Right cardiac atrium (tissue), 5 donors: ENCODE measurements at regions not wholly inside any gene's neighbourhood (a gene's known extent, or its start where the extent isn't known, plus 50 kb on each side); places are given as distances from the start of the nearest gene placed in this dataset.

ENCODE experiments used
- ATAC-seq, 2 donors: fragments of 200-7000 bp; cut with Tn5 transposase; one replicate each; pipeline versions ENCODE4 v1.8.0 to v1.9.1; 2020; ENCODE audit warnings: moderate library complexity in 2 of 2, mild to moderate bottlenecking in 1 of 2
- DNase-seq, 3 donors: peaks; one replicate each; pipeline ENCODE4 v3.0.0-alpha.2; 2020
- H3K27ac ChIP-seq: one replicate; pipeline ENCODE4 v1.5.1; 2013; ENCODE audit warnings: mild to moderate bottlenecking, low read length, control low read depth, moderate library complexity
- H3K27me3 ChIP-seq: one replicate; pipeline ENCODE4 v1.6.1; 2013; ENCODE audit not compliant: control insufficient read depth, insufficient read depth
- H3K4me1 ChIP-seq: one replicate; pipeline ENCODE4 v1.6.1; 2013; ENCODE audit warnings: low read length; ENCODE audit not compliant: control insufficient read depth, insufficient read depth
- H3K4me3 ChIP-seq: one replicate; pipeline ENCODE4 v1.5.1; 2013; ENCODE audit warnings: low read length, control low read depth
- H3K9me3 ChIP-seq: one replicate; pipeline ENCODE4 v1.6.1; 2013; ENCODE audit warnings: low read length; ENCODE audit not compliant: control insufficient read depth
- WGBS: extraction: QIAGEN DNeasy Blood & Tissue Kit; methylation state at CpG from one replicate; pipeline ENCODE4 v1.1.7; 2013; 5-methylcytosine and 5-hydroxymethylcytosine counted together
- intact Hi-C, 4 donors: fragments of 100-400 bp; cut with DNase I; formaldehyde crosslinking; loops; one replicate each; pipeline versions ENCODE4 v1.11.0 to v1.14.0; 2022 to 2023
- donor health status: healthy with polysubstance abuse.
- donor health status: DM: no; HTN: yes; CAD: no.
- donor health status: DM: no; HTN: no; CAD: no.
- donor health status: DM: no; HTN: yes; CAD: no; lungs with severe emphysema.
- donor health status: DM: yes; HTN: yes; CAD: no.

- H3K9me3 ChIP-seq: no peaks in the 10 kb centered on the region
- DNase-seq: no peak
- no peaks in the 10 kb centered on the region for H3K4me1 ChIP-seq
- H3K27ac ChIP-seq: no peak overlapping the region
- no peak overlapping the region for H3K4me3 ChIP-seq
- intact Hi-C loops: no loop called here
- no peak for ATAC-seq
- H3K27me3 ChIP-seq: no peaks in the 10 kb centered on the region
These were observed 328.2 kb upstream of the LRATD1 start for GRCh38 chr2:14304326-14304725.

GRCh38 chr2:14306268-14306861 is 326.2 kb upstream of the LRATD1 start:
- no peak for ATAC-seq
- 84% methylated on average over 3 of the region's 3 CpGs for WGBS
- no peaks in the 10 kb centered on the region for H3K9me3 ChIP-seq

GRCh38 chr2:14313341-14313740 is 319.2 kb upstream of the LRATD1 start:
- WGBS: 81% methylated on average over 3 of the region's 3 CpGs

More at GRCh38 chr2:14306268-14306861, 326.2 kb upstream of the LRATD1 start:
- Histone ChIP-seq H3K27ac (no peak overlapping the region), H3K4me3 (no peak overlapping the region), H3K27me3 (no peaks in the 10 kb centered on the region), H3K4me1 (no peaks in the 10 kb centered on the region)
- DNase-seq: no peak
- intact Hi-C loops: no loop called here

GRCh38 chr2:14316594-14316993 is 315.9 kb upstream of the LRATD1 start:
- Histone ChIP-seq H3K4me3 (no peak overlapping the region), H3K9me3 (no peaks in the 10 kb centered on the region), H3K4me1 (no peaks in the 10 kb centered on the region), H3K27me3 (no peaks in the 10 kb centered on the region), H3K27ac (no peak overlapping the region)
- ATAC-seq (peak; percentile 42 to 88), DNase-seq (no peak)
- 47% methylated on average over 1 of the region's 1 CpG for WGBS
- intact Hi-C loops: no loop called here

More at GRCh38 chr2:14313341-14313740, 319.2 kb upstream of the LRATD1 start:
- DNase-seq (no peak), ATAC-seq (no peak)
- intact Hi-C loops: no loop called here
- H3K27me3 ChIP-seq: no peaks in the 10 kb centered on the region
- H3K9me3 ChIP-seq: no peaks in the 10 kb centered on the region
- no peak overlapping the region for H3K27ac ChIP-seq
- H3K4me3 ChIP-seq: no peak overlapping the region
- no peaks in the 10 kb centered on the region for H3K4me1 ChIP-seq

- no peak overlapping the region for H3K27ac ChIP-seq
- no peaks in the 10 kb centered on the region for H3K27me3 ChIP-seq
- 76% methylated on average over 4 of the region's 4 CpGs for WGBS
- intact Hi-C loops: no loop called here
- ATAC-seq: no peak
- H3K4me1 ChIP-seq: no peaks in the 10 kb centered on the region
- H3K4me3 ChIP-seq: no peak overlapping the region
- no peaks in the 10 kb centered on the region for H3K9me3 ChIP-seq
- DNase-seq: no peak
These were observed 311.2 kb upstream of the LRATD1 start for GRCh38 chr2:14321357-14321756.

GRCh38 chr2:14322306-14322705 is 310.2 kb upstream of the LRATD1 start:
- no peak overlapping the region for H3K27ac ChIP-seq
- no peaks in the 10 kb centered on the region for H3K4me1 ChIP-seq
- DNase-seq (no peak), ATAC-seq (no peak)
- H3K27me3 ChIP-seq: no peaks in the 10 kb centered on the region
- intact Hi-C loops: no loop called here
- 48% methylated on average over 2 of the region's 2 CpGs for WGBS
- no peak overlapping the region for H3K4me3 ChIP-seq
- no peaks in the 10 kb centered on the region for H3K9me3 ChIP-seq

GRCh38 chr2:14324308-14324707 is 308.2 kb upstream of the LRATD1 start:
- H3K27ac ChIP-seq: no peak overlapping the region
- intact Hi-C loops: no loop called here
- DNase-seq (no peak), ATAC-seq (no peak)
- 65% methylated on average over 2 of the region's 2 CpGs for WGBS
- H3K4me1 ChIP-seq: no peaks in the 10 kb centered on the region
- no peak overlapping the region for H3K4me3 ChIP-seq
- H3K27me3 ChIP-seq: no peaks in the 10 kb centered on the region
- no peaks in the 10 kb centered on the region for H3K9me3 ChIP-seq

GRCh38 chr2:14330884-14331283 is 301.6 kb upstream of the LRATD1 start:
- no peaks in the 10 kb centered on the region for H3K9me3 ChIP-seq
- ATAC-seq (no peak), DNase-seq (no peak)
- intact Hi-C loops: no loop called here
- no peaks in the 10 kb centered on the region for H3K4me1 ChIP-seq
- H3K27me3 ChIP-seq: no peaks in the 10 kb centered on the region
- no peak overlapping the region for H3K27ac ChIP-seq
- H3K4me3 ChIP-seq: no peak overlapping the region

GRCh38 chr2:14336759-14337382 is 295.6 kb upstream of the LRATD1 start:
- DNase-seq: no peak
- H3K27me3 ChIP-seq: no peaks in the 10 kb centered on the region
- WGBS: 76% methylated on average over 2 of the region's 2 CpGs
- ATAC-seq: no peak
- H3K9me3 ChIP-seq: no peaks in the 10 kb centered on the region
- H3K27ac ChIP-seq: no peak overlapping the region
- no peak overlapping the region for H3K4me3 ChIP-seq
- no peaks in the 10 kb centered on the region for H3K4me1 ChIP-seq
- intact Hi-C loops: no loop called here

GRCh38 chr2:14340703-14341102 is 291.8 kb upstream of the LRATD1 start:
- Histone ChIP-seq H3K9me3 (no peaks in the 10 kb centered on the region), H3K27ac (no peak overlapping the region), H3K27me3 (no peaks in the 10 kb centered on the region), H3K4me3 (no peak overlapping the region), H3K4me1 (no peaks in the 10 kb centered on the region)
- intact Hi-C loops: no loop called here
- WGBS: 68% methylated on average over 3 of the region's 3 CpGs
- DNase-seq (no peak), ATAC-seq (no peak)

GRCh38 chr2:14342313-14342712 is 290.2 kb upstream of the LRATD1 start:
- intact Hi-C loops: no loop called here
- 90% methylated on average over 3 of the region's 3 CpGs for WGBS
- Histone ChIP-seq H3K4me3 (no peak overlapping the region), H3K27ac (no peak overlapping the region), H3K9me3 (no peaks in the 10 kb centered on the region), H3K4me1 (no peaks in the 10 kb centered on the region), H3K27me3 (no peaks in the 10 kb centered on the region)
- ATAC-seq: no peak
- peak in 1 of 3 donors; percentile 11 for DNase-seq

GRCh38 chr2:14344355-14344754 is 288.2 kb upstream of the LRATD1 start:
- Histone ChIP-seq H3K9me3 (no peaks in the 10 kb centered on the region), H3K4me3 (no peak overlapping the region), H3K27ac (no peak overlapping the region), H3K4me1 (no peaks in the 10 kb centered on the region), H3K27me3 (no peaks in the 10 kb centered on the region)
- intact Hi-C loops: no loop called here
- ATAC-seq: no peak
- DNase-seq: no peak
- 87% methylated on average over 5 of the region's 5 CpGs for WGBS
